ENCODE measurements at regions not wholly inside any gene's neighbourhood (a gene's known extent, or its start where the extent isn't known, plus 50 kb on each side); places are given as distances from the start of the nearest gene placed in this dataset.

- no peak overlapping the region for H3K9ac ChIP-seq (ENCODE audit: low read depth in 1 of 2, low read length in 2 of 2)
- H3K27me3 ChIP-seq (ENCODE audit: control insufficient read depth in 4 of 4, insufficient read depth in 4 of 4, low read length in 3 of 4): peaks cover 0 to 3% (median 0%) of the 10 kb centered on the region in 4 donors
- no peak overlapping the region for H3K4me3 ChIP-seq (ENCODE audit: low read depth in 1 of 3, low read length in 3 of 3)
- H3K9me3 ChIP-seq (ENCODE audit: control insufficient read depth in 4 of 4, low read length in 3 of 4): no peaks in the 10 kb centered on the region
- WGBS: 45% methylated on average over 8 of the region's 8 CpGs
- no peak for TF ChIP-seq FOXA2 (IDR thresholded peaks at IDR 0.05)
- no peak for TF ChIP-seq HNF4G (IDR thresholded peaks at IDR 0.05)
- TF ChIP-seq, protein P1, sequence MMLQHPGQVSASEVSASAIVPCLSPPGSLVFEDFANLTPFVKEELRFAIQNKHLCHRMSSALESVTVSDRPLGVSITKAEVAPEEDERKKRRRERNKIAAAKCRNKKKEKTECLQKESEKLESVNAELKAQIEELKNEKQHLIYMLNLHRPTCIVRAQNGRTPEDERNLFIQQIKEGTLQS (IDR thresholded peaks at IDR 0.05): no peak
- no peak for TF ChIP-seq SP1 (IDR thresholded peaks at IDR 0.05)
- TF ChIP-seq NR2F2 (IDR thresholded peaks at IDR 0.05): no peak
- no peak for TF ChIP-seq MAX (IDR thresholded peaks at IDR 0.05)
- no peak for TF ChIP-seq YY1 (IDR thresholded peaks at IDR 0.05)
- no peak for TF ChIP-seq FOXA1 (IDR thresholded peaks at IDR 0.05)
- TF ChIP-seq, protein P2, sequence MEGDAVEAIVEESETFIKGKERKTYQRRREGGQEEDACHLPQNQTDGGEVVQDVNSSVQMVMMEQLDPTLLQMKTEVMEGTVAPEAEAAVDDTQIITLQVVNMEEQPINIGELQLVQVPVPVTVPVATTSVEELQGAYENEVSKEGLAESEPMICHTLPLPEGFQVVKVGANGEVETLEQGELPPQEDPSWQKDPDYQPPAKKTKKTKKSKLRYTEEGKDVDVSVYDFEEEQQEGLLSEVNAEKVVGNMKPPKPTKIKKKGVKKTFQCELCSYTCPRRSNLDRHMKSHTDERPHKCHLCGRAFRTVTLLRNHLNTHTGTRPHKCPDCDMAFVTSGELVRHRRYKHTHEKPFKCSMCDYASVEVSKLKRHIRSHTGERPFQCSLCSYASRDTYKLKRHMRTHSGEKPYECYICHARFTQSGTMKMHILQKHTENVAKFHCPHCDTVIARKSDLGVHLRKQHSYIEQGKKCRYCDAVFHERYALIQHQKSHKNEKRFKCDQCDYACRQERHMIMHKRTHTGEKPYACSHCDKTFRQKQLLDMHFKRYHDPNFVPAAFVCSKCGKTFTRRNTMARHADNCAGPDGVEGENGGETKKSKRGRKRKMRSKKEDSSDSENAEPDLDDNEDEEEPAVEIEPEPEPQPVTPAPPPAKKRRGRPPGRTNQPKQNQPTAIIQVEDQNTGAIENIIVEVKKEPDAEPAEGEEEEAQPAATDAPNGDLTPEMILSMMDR (IDR thresholded peaks at IDR 0.05; ENCODE audit: low read depth, low read length, missing input control): no peak
- no peak for TF ChIP-seq GABPA (IDR thresholded peaks at IDR 0.05 in 1 of 2, conservative IDR thresholded peaks at IDR 0.05 in 1 of 2)
- no peak for TF ChIP-seq EGR1 (IDR thresholded peaks at IDR 0.05; ENCODE audit: low read depth in 2 of 2)
- TF ChIP-seq JUND (IDR thresholded peaks at IDR 0.05): no peak
- no peak for TF ChIP-seq RAD21 (IDR thresholded peaks at IDR 0.05)
- TF ChIP-seq RXRA (IDR thresholded peaks at IDR 0.05): no peak
- no peak for TF ChIP-seq ZBTB33 (IDR thresholded peaks at IDR 0.05)
- TF ChIP-seq, protein P3, sequence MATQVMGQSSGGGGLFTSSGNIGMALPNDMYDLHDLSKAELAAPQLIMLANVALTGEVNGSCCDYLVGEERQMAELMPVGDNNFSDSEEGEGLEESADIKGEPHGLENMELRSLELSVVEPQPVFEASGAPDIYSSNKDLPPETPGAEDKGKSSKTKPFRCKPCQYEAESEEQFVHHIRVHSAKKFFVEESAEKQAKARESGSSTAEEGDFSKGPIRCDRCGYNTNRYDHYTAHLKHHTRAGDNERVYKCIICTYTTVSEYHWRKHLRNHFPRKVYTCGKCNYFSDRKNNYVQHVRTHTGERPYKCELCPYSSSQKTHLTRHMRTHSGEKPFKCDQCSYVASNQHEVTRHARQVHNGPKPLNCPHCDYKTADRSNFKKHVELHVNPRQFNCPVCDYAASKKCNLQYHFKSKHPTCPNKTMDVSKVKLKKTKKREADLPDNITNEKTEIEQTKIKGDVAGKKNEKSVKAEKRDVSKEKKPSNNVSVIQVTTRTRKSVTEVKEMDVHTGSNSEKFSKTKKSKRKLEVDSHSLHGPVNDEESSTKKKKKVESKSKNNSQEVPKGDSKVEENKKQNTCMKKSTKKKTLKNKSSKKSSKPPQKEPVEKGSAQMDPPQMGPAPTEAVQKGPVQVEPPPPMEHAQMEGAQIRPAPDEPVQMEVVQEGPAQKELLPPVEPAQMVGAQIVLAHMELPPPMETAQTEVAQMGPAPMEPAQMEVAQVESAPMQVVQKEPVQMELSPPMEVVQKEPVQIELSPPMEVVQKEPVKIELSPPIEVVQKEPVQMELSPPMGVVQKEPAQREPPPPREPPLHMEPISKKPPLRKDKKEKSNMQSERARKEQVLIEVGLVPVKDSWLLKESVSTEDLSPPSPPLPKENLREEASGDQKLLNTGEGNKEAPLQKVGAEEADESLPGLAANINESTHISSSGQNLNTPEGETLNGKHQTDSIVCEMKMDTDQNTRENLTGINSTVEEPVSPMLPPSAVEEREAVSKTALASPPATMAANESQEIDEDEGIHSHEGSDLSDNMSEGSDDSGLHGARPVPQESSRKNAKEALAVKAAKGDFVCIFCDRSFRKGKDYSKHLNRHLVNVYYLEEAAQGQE (IDR thresholded peaks at IDR 0.05): no peak
- TF ChIP-seq HNF4A (conservative IDR thresholded peaks at IDR 0.05): no peak
- no peak for TF ChIP-seq TAF1 (conservative IDR thresholded peaks at IDR 0.05)
- H3K36me3 ChIP-seq (ENCODE audit: control insufficient read depth in 4 of 4, insufficient read depth in 3 of 4, low read depth in 1 of 4, low read length in 3 of 4): no peaks in the 10 kb centered on the region
- no peak overlapping the region for H3K27ac ChIP-seq (ENCODE audit: low read depth in 1 of 2, low read length in 2 of 2)
- DNase-seq (ENCODE audit: low spot score): no peak
- H3K4me1 ChIP-seq (ENCODE audit: control insufficient read depth in 4 of 4, insufficient read depth in 4 of 4, low read length in 3 of 4): no peaks in the 10 kb centered on the region
These were observed 1057.6 kb downstream of the GALC start for GRCh38 chr14:86935241-86935885.
